ENCODE measurements at regions not wholly inside any gene's neighbourhood (a gene's known extent, or its start where the extent isn't known, plus 50 kb on each side); places are given as distances from the start of the nearest gene placed in this dataset.

DNA sequence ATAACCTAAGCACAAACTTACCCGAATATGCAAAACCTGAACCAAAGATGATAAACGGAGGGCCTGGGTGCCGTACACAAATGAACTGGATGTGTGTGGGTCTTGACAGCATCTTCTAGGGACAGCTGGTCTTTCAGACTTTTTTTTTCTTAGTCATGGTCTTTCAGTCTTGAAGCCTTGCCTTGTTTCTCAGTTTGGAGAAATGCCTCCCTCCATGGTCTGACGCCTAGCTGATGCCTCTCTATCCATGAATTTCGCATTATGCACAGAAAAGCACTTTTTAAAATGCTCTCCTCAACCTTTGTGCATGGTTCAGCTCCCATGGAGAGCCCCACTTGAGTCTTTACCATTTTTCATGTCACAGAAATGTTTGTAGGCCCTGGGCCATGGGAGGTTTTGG, 52.8 kb upstream of the LYRM9 start:
- Histone ChIP-seq H3K27ac (ENCODE audit: low read depth, low read length) (no peak overlapping the region), H3K4ac (replicated peaks; ENCODE audit: insufficient read length, low read depth, low read length) (no peak overlapping the region), H3K14ac (ENCODE audit: insufficient read length) (no peak overlapping the region), H3K4me2 (ENCODE audit: insufficient read depth in 1 of 2, low read depth in 2 of 2, low read length in 2 of 2) (no peak overlapping the region), H4K91ac (replicated peaks; ENCODE audit: insufficient read length, low read length) (no peak overlapping the region), H3K56ac (replicated peaks; ENCODE audit: insufficient read length, low read depth, low read length) (no peak overlapping the region), H3K18ac (ENCODE audit: extremely low read depth, low read length) (no peak overlapping the region), H2BK15ac (ENCODE audit: low read length) (no peak overlapping the region; the same call in 1 of the 2 replicates), H3K27me3 (replicated peaks in 1 of 4; ENCODE audit: control insufficient read depth in 3 of 4, extremely low read depth in 1 of 4, insufficient read depth in 3 of 4, low read length in 3 of 4) (no peaks in the 10 kb centered on the region), H3K36me3 (ENCODE audit: control insufficient read depth in 2 of 4, insufficient read depth in 4 of 4, low read length in 3 of 4) (no peaks in the 10 kb centered on the region), H3K4me3 (ENCODE audit: extremely low read depth in 1 of 4, insufficient read depth in 2 of 4, low read depth in 3 of 4, low read length in 4 of 4) (no peak overlapping the region), H3K79me2 (ENCODE audit: control insufficient read depth in 1 of 2, insufficient read depth in 2 of 2, low read length in 2 of 2) (no peaks in the 10 kb centered on the region), H4K8ac (ENCODE audit: extremely low read depth, insufficient read depth, low read length) (no peak overlapping the region), H2AK5ac (ENCODE audit: low read depth, low read length) (no peak overlapping the region), H3K79me1 (ENCODE audit: low read depth, low read length) (no peaks in the 10 kb centered on the region), H2BK12ac (ENCODE audit: low read depth, low read length) (no peak overlapping the region), H2BK120ac (replicated peaks; ENCODE audit: low read depth, low read length) (no peak overlapping the region), H3K4me1 (replicated peaks in 1 of 4; ENCODE audit: control insufficient read depth in 3 of 4, insufficient read depth in 4 of 4, low read length in 3 of 4) (peaks cover 2 to 8% (median 6%) of the 10 kb centered on the region in 4 experiments; a peak in 3 of 7 replicates), H3K9ac (replicated peaks in 1 of 4; ENCODE audit: extremely low read depth in 1 of 4, low read depth in 3 of 4, low read length in 3 of 4) (no peak overlapping the region), H3K23ac (ENCODE audit: insufficient read length) (no peak overlapping the region), H2BK5ac (ENCODE audit: low read depth, low read length) (no peak overlapping the region), H4K20me1 (replicated peaks in 1 of 2; ENCODE audit: control insufficient read depth in 1 of 2, insufficient read depth in 2 of 2, low read length in 2 of 2) (no peaks in the 10 kb centered on the region), H3K23me2 (ENCODE audit: low read depth, low read length) (no peaks in the 10 kb centered on the region), H2BK20ac (ENCODE audit: low read length) (no peak overlapping the region), H3K9me3 (ENCODE audit: insufficient read depth in 2 of 2, low read depth in 1 of 2, low read length in 1 of 2) (no peaks in the 10 kb centered on the region), H4K5ac (ENCODE audit: insufficient read length, low read depth, low read length) (no peak overlapping the region), H2AFZ (ENCODE audit: low read length) (no peak overlapping the region)
- FAIRE-seq (no peak), DNase-seq (ENCODE audit: low read depth in 1 of 2, low spot score in 2 of 2) (no peak)
- POLR2A ChIA-PET (ENCODE audit: partially characterized antibody): interaction anchor here (2.9 kb wide), 1 partner anchor 11 kb away, joined by 9 read pairs; no protein-coding TSS in a partner anchor
- CTCF ChIA-PET (ENCODE audit: partially characterized antibody): interaction anchor here (1.2 to 1.7 kb wide), 3 partner anchors 10 to 14 kb away, joined by 3 to 4 read pairs (median 4); no protein-coding TSS in a partner anchor
- 86% methylated on average over 5 of the region's 5 CpGs; no CpG with 5 or more reads in 1 of the 2 experiments for WGBS, 2 experiments (ENCODE audit: extremely low coverage in 1 of 2, insufficient coverage in 1 of 2, insufficient read length in 1 of 2, insufficient replicate concordance in 2 of 2, low coverage in 1 of 2, low lambda C conversion rate in 2 of 2, missing lambda C conversion rate in 1 of 2)
- TF ChIP-seq BCL11A (IDR thresholded peaks at IDR 0.05; ENCODE audit: low read depth in 2 of 2, low read length in 2 of 2) (no peak), BRCA1 (IDR thresholded peaks at IDR 0.05; ENCODE audit: low read depth, low read length) (no peak), SAP30 (IDR thresholded peaks at IDR 0.05; ENCODE audit: insufficient read depth, insufficient replicate concordance, low read length) (no peak), KDM4A (IDR thresholded peaks at IDR 0.05; ENCODE audit: low read depth, low read length, severe bottlenecking) (no peak), HDAC2 (IDR thresholded peaks at IDR 0.05; ENCODE audit: borderline replicate concordance in 1 of 2, low read depth in 2 of 2, low read length in 2 of 2) (no peak), EZH2 (IDR thresholded peaks at IDR 0.05; ENCODE audit: low read depth, low read length, severe bottlenecking) (no peak), RBBP5 (IDR thresholded peaks at IDR 0.05; ENCODE audit: borderline replicate concordance, low read depth, low read length) (no peak), JUND (IDR thresholded peaks at IDR 0.05; ENCODE audit: low read length) (no peak), TEAD4 (IDR thresholded peaks at IDR 0.05; ENCODE audit: low read depth, low read length) (no peak), SP2 (IDR thresholded peaks at IDR 0.05; ENCODE audit: low read length) (no peak), CHD2 (IDR thresholded peaks at IDR 0.05; ENCODE audit: low read length) (no peak), POLR2A (IDR thresholded peaks at IDR 0.05; ENCODE audit: control extremely low read depth in 1 of 2, low read depth in 2 of 2, low read length in 2 of 2) (no peak), RAD21 (IDR thresholded peaks at IDR 0.05 in 1 of 2, conservative IDR thresholded peaks at IDR 0.05 in 1 of 2; ENCODE audit: low read depth in 2 of 2, low read length in 2 of 2) (no peak), CEBPB (IDR thresholded peaks at IDR 0.05; ENCODE audit: low read depth, low read length) (no peak), KDM1A (IDR thresholded peaks at IDR 0.05; ENCODE audit: borderline replicate concordance, low read length) (no peak)
